Lung (tissue), 11 donors: ENCODE measurements at regions not wholly inside any gene's neighbourhood (a gene's known extent, or its start where the extent isn't known, plus 50 kb on each side); places are given as distances from the start of the nearest gene placed in this dataset.
A peak's percentile ranks its signal among the peaks of the same experiment; 100 is the strongest.

Source experiments
- ATAC-seq: fragments of 200-7000 bp; cut with Tn5 transposase; one replicate; pipeline ENCODE4 v1.9.1; 2020; ENCODE audit warnings: moderate number of reproducible peaks; ENCODE audit not compliant: insufficient read depth, low FRiP score
- DNase-seq, 3 donors: peaks; one replicate each; pipeline ENCODE4 v3.0.0-alpha.2; 2013 to 2017
- H3K27ac ChIP-seq, 2 donors: one replicate each; pipeline ENCODE4 v1.5.1; 2013; ENCODE audit warnings: mild to moderate bottlenecking in 2 of 2, moderate library complexity in 2 of 2, control low read depth in 1 of 2, inconsistent platforms in 1 of 2, low read depth in 1 of 2, low read length in 1 of 2
- H3K27me3 ChIP-seq, 3 donors: one replicate each; pipeline ENCODE4 v1.5.1; 2013; ENCODE audit warnings: low read length in 2 of 3; ENCODE audit not compliant: control insufficient read depth in 3 of 3, insufficient read depth in 3 of 3
- H3K36me3 ChIP-seq, 4 donors: one replicate each; pipeline ENCODE4 v1.5.1; 2013; ENCODE audit warnings: low read length in 4 of 4, mild to moderate bottlenecking in 1 of 4, moderate library complexity in 1 of 4; ENCODE audit not compliant: control insufficient read depth in 4 of 4, insufficient read depth in 4 of 4
- H3K4me1 ChIP-seq, 5 donors: one replicate each; pipeline ENCODE4 v1.5.1; 2013; ENCODE audit warnings: low read length in 5 of 5, mild to moderate bottlenecking in 2 of 5, moderate library complexity in 1 of 5; ENCODE audit not compliant: control insufficient read depth in 5 of 5, insufficient read depth in 5 of 5
- H3K4me3 ChIP-seq: one replicate; pipeline ENCODE4 v1.5.1; 2013; ENCODE audit warnings: mild to moderate bottlenecking, control low read depth, moderate library complexity
- H3K9ac ChIP-seq, 2 donors: one replicate each; pipeline ENCODE4 v1.5.1; 2013; ENCODE audit warnings: low read length in 2 of 2, control low read depth in 1 of 2; ENCODE audit not compliant: insufficient read depth in 1 of 2
- H3K9me3 ChIP-seq, 4 donors: one replicate each; pipeline ENCODE4 v1.5.1; 2013; ENCODE audit warnings: low read length in 3 of 4, mild to moderate bottlenecking in 1 of 4, moderate library complexity in 1 of 4; ENCODE audit not compliant: control insufficient read depth in 4 of 4, insufficient read depth in 3 of 4
- WGBS, 2 donors: extraction: QIAGEN DNeasy Blood & Tissue Kit; methylation state at CpG; one replicate each; pipeline ENCODE4 v1.1.7; 2013; 5-methylcytosine and 5-hydroxymethylcytosine counted together
- TF ChIP-seq, protein P1 (sequence below): IDR thresholded peaks from 2 replicates; pipeline ENCODE4 v1.5.1; 2012; ENCODE audit warnings: mild to moderate bottlenecking; ENCODE audit errors: control extremely low read depth, extremely low read depth
- donor health status: control.
- donor health status: control.
- donor health status: Bipolar disorder and iron deficiency.
- donor health status: healthy.
- donor health status: DM: yes; HTN: yes; CAD: no.

DNA sequence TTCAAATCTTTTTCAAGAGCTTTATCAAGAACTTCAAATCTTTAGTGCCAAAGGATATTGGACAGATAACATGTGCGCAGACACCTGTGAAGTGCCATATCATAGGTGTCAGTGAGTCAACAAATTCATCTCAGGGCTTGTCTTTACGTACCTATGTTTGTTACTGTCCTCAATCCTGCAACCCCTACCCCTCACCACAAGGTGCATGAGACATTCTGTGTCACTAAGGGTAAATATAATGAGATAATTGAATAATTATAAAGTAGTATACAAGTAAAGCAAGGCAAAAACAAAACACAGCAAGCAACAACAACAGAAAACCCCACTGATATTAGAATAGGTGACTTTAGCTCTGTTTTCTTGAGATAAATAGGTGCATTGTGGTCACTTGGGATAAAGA lies 1495.8 kb upstream of the TMEFF2 start:
- DNase-seq (no peak), ATAC-seq (no peak)
- H3K27ac ChIP-seq, result no peak overlapping the region
- peak overlapping the region; percentile 9 for H3K4me3 ChIP-seq
- TF ChIP-seq, protein P1, sequence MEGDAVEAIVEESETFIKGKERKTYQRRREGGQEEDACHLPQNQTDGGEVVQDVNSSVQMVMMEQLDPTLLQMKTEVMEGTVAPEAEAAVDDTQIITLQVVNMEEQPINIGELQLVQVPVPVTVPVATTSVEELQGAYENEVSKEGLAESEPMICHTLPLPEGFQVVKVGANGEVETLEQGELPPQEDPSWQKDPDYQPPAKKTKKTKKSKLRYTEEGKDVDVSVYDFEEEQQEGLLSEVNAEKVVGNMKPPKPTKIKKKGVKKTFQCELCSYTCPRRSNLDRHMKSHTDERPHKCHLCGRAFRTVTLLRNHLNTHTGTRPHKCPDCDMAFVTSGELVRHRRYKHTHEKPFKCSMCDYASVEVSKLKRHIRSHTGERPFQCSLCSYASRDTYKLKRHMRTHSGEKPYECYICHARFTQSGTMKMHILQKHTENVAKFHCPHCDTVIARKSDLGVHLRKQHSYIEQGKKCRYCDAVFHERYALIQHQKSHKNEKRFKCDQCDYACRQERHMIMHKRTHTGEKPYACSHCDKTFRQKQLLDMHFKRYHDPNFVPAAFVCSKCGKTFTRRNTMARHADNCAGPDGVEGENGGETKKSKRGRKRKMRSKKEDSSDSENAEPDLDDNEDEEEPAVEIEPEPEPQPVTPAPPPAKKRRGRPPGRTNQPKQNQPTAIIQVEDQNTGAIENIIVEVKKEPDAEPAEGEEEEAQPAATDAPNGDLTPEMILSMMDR, result no peak
- H3K4me1 ChIP-seq, result no peaks in the 10 kb centered on the region
- H3K36me3 ChIP-seq, result no peaks in the 10 kb centered on the region
- no peaks in the 10 kb centered on the region for H3K27me3 ChIP-seq
- no peaks in the 10 kb centered on the region for H3K9me3 ChIP-seq
- 58 to 79% methylated on average over 2 of the region's 2 CpGs for WGBS, 2 donors
- no peak overlapping the region for H3K9ac ChIP-seq

DNA sequence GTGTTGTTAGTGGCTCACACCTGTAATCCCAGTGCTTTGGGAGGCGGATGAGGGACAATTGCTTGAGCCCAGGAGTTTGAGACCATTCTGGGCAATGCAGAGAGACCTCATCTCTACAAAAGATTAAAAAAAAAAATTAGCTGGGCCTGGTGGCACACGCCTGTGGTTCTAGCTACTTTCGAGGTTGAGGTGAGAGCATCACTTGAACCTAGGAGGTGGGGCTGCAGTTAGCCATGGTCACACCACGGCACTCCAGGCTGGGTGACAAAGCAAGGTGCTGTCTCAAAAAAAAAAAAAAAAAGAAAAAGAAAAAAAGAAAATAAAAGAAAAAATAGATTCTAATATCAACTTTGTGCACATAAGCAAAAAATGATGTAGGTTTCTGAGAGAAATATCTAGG lies 1492.5 kb upstream of the TMEFF2 start:
- 84 to 93% methylated on average over 4 of the region's 4 CpGs for WGBS, 2 donors
- Histone ChIP-seq H3K27ac (no peak overlapping the region), H3K4me3 (no peak overlapping the region), H3K9ac (no peak overlapping the region), H3K9me3 (peaks cover 0 to 4% (median 0%) of the 10 kb centered on the region in 4 donors), H3K4me1 (no peaks in the 10 kb centered on the region), H3K27me3 (no peaks in the 10 kb centered on the region), H3K36me3 (no peaks in the 10 kb centered on the region)
- DNase-seq, result no peak
- no peak for ATAC-seq
- TF ChIP-seq, protein P1, result no peak

DNA sequence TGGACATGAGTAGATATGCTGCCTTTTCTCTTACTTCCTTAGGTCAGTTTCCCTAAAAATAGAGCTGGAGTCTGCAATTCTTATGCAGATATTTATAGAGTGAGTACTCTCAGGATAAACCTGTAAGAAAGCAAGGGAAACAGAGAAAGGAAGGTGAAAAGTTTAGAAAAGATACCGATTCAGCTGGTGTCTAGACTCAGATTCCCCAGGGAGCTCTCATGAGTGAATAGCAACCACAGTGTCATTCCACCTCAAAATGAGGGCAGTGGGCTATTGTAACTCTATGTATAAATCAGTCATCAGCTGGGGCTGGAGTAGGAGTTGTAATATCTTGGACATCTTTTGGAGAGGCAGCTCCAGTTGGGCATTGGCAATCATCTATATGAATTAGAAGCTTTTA lies 1485.1 kb upstream of the TMEFF2 start:
- no peak overlapping the region for H3K27ac ChIP-seq
- TF ChIP-seq, protein P1, result no peak
- ATAC-seq (no peak), DNase-seq (no peak)
- H3K27me3 ChIP-seq, result no peaks in the 10 kb centered on the region
- no peak overlapping the region for H3K4me3 ChIP-seq
- peaks cover 0 to 4% (median under 1%) of the 10 kb centered on the region in 4 donors for H3K9me3 ChIP-seq
- no peaks in the 10 kb centered on the region for H3K36me3 ChIP-seq
- WGBS, 2 donors, result 54 to 68% methylated on average over 1 of the region's 1 CpG
- no peaks in the 10 kb centered on the region for H3K4me1 ChIP-seq
- H3K9ac ChIP-seq, result no peak overlapping the region

DNA sequence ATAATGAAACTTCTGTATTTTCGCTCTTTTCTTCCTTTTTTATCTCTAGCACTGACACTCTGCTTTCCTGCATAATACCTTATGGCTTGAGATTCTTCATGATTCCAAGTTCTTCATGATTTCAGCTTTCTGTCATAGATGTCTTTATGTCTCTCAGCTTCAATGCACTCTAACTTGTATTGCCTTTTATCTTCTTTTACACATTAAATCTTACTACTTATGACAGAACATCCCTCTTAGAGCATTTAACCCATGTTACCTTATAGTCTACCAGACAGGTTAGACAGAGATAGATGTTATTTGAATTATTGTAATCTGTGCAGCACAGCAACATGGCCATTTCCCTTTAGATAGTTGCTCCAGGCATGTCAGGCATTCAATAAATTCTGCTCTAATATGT lies 1475.7 kb upstream of the TMEFF2 start:
- Histone ChIP-seq H3K27me3 (no peaks in the 10 kb centered on the region), H3K9me3 (peaks cover 0 to 2% (median 0%) of the 10 kb centered on the region in 4 donors), H3K4me1 (no peaks in the 10 kb centered on the region), H3K4me3 (no peak overlapping the region), H3K36me3 (no peaks in the 10 kb centered on the region), H3K9ac (no peak overlapping the region), H3K27ac (no peak overlapping the region)
- TF ChIP-seq, protein P1, result no peak
- DNase-seq, result no peak
- WGBS, 2 donors, result 85 to 86% methylated on average over 1 of the region's 1 CpG
- no peak for ATAC-seq
